HUDEP-2 (cell line): ENCODE measurements at regions not wholly inside any gene's neighbourhood (a gene's known extent, or its start where the extent isn't known, plus 50 kb on each side); places are given as distances from the start of the nearest gene placed in this dataset.

Source experiments
- DNase-seq, 76 experiments: peaks; one replicate each; lab custom pipeline; 2025; ENCODE audit not compliant: unreplicated experiment in 76 of 76; lab: John Stamatoyannopoulos, UW

- DNase-seq = no peak
Observed at GRCh38 chr6:139639507-139639906, 265.1 kb upstream of the CITED2 start.

- DNase-seq = peak in 13 of 76 experiments; percentile 18 to 64 (median 29)
Observed at GRCh38 chr6:139638179-139638941, 263.9 kb upstream of the CITED2 start.

- DNase-seq = no peak
Observed at GRCh38 chr6:139637766-139638165, 263.3 kb upstream of the CITED2 start.

- DNase-seq = no peak
Observed at GRCh38 chr6:139636391-139636790, 261.9 kb upstream of the CITED2 start.

GRCh38 chr6:139635401-139636130 is 261.1 kb upstream of the CITED2 start:
- DNase-seq = no peak

GRCh38 chr6:139632840-139633239 is 258.4 kb upstream of the CITED2 start:
- peak in 5 of 76 experiments; percentile 24 to 53 (median 31) for DNase-seq

- DNase-seq = no peak
Observed at GRCh38 chr6:139628270-139628669, 253.8 kb upstream of the CITED2 start.

GRCh38 chr6:139627091-139627490 is 252.6 kb upstream of the CITED2 start:
- DNase-seq = no peak

- DNase-seq = peak in 4 of 76 experiments; percentile 5 to 63 (median 44)
Observed at GRCh38 chr6:139625998-139626975, 251.8 kb upstream of the CITED2 start.

GRCh38 chr6:139625081-139625939 is 250.9 kb upstream of the CITED2 start:
- DNase-seq = peak in 42 of 76 experiments; percentile 12 to 85 (median 47)

GRCh38 chr6:139623372-139623771 is 248.9 kb upstream of the CITED2 start:
- no peak for DNase-seq

- peak in 3 of 76 experiments; percentile 10 to 30 (median 26) for DNase-seq
Observed at GRCh38 chr6:139613496-139613895, 239.0 kb upstream of the CITED2 start.

- no peak for DNase-seq
Observed at GRCh38 chr6:139612135-139612465, 237.7 kb upstream of the CITED2 start.

- DNase-seq = peak in 11 of 76 experiments; percentile 23 to 58 (median 35)
Observed at GRCh38 chr6:139611327-139612134, 237.1 kb upstream of the CITED2 start.

GRCh38 chr6:139608466-139609261 is 234.2 kb upstream of the CITED2 start:
- DNase-seq = no peak

- DNase-seq = no peak
Observed at GRCh38 chr6:139605350-139605749, 230.9 kb upstream of the CITED2 start.

- no peak for DNase-seq
Observed at GRCh38 chr6:139603581-139603980, 229.1 kb upstream of the CITED2 start.

- no peak for DNase-seq
Observed at GRCh38 chr6:139602577-139602976, 228.1 kb upstream of the CITED2 start.
